ENCODE measurements at regions not wholly inside any gene's neighbourhood (a gene's known extent, or its start where the extent isn't known, plus 50 kb on each side); places are given as distances from the start of the nearest gene placed in this dataset.

DNA sequence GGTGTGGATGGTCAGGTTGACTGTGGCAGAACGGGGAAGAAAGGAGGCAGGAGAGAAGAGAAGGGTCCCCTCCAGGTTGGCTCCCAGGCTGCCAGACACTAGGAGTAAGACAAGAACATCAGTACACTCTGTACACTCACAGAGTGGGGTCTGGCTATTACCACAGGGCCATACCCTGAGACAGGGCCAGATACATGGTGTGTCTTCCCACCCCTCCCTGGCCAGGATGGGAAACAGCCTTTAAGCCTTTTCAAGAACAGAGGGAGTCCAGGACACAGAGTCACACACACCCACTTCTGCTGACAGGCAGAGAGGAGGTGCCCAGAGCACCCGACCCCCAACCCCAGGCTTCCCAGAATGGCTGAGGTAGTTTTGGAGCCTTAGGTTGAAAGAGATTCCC, 99.4 kb downstream of the LITAF start:
- no peak overlapping the region for H3K4me2 ChIP-seq
- H3K36me3 ChIP-seq (ENCODE audit: low read depth) = no peaks in the 10 kb centered on the region
- no peak overlapping the region for H2AFZ ChIP-seq
- ChIA-PET POLR2A (ENCODE audit: unreplicated experiment) (no interaction called here), CTCF (no interaction called here)
- no peaks in the 10 kb centered on the region for H3K79me2 ChIP-seq (ENCODE audit: low read depth)
- no peaks in the 10 kb centered on the region for H3K9me2 ChIP-seq (ENCODE audit: insufficient read depth)
- H4K20me1 ChIP-seq (ENCODE audit: insufficient read depth) = no peaks in the 10 kb centered on the region
- no peaks in the 10 kb centered on the region for H3K4me1 ChIP-seq (replicated peaks; ENCODE audit: insufficient read depth)
- H3K4me3 ChIP-seq = no peak overlapping the region
- peaks cover 5% of the 10 kb centered on the region; the same call in 1 of the 2 replicates for H3K9me3 ChIP-seq (ENCODE audit: insufficient read depth, low read depth)
- TF ChIP-seq, protein P1, sequence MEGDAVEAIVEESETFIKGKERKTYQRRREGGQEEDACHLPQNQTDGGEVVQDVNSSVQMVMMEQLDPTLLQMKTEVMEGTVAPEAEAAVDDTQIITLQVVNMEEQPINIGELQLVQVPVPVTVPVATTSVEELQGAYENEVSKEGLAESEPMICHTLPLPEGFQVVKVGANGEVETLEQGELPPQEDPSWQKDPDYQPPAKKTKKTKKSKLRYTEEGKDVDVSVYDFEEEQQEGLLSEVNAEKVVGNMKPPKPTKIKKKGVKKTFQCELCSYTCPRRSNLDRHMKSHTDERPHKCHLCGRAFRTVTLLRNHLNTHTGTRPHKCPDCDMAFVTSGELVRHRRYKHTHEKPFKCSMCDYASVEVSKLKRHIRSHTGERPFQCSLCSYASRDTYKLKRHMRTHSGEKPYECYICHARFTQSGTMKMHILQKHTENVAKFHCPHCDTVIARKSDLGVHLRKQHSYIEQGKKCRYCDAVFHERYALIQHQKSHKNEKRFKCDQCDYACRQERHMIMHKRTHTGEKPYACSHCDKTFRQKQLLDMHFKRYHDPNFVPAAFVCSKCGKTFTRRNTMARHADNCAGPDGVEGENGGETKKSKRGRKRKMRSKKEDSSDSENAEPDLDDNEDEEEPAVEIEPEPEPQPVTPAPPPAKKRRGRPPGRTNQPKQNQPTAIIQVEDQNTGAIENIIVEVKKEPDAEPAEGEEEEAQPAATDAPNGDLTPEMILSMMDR (conservative IDR thresholded peaks at IDR 0.05) = no peak
- no peak for TF ChIP-seq EZH2 (IDR thresholded peaks at IDR 0.05; ENCODE audit: low read depth)
- H3F3A ChIP-seq (ENCODE audit: insufficient read depth, low read depth) = no peaks in the 10 kb centered on the region
- no peaks in the 10 kb centered on the region for H3K27me3 ChIP-seq (ENCODE audit: insufficient read depth, low read depth)
- intact Hi-C loops (cut with micrococcal nuclease; ENCODE audit: unreplicated experiment) = no loop called here
- no TSS peak for BruUV-seq (replicated peaks)
- H3K27ac ChIP-seq = no peak overlapping the region
- no peak for DNase-seq

DNA sequence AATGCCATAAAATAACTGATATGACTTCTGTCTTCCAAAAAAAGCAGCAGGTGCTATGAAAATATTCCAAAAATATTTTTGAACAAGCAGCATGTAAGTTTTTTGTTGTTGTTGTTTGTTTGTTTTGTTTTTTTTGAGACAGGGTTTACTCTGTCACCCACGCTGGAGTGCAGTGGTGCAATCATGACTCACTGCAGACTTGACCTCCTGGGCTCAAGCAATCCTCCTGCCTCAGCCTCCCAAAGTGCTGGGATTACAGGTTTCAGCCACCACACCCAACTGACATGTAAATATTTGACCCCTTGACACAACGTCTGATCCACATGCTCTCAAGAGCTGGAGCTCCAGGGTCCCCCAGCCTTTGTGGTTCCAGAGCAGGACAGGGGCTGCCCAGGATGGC, 98.4 kb downstream of the LITAF start:
- no peaks in the 10 kb centered on the region for H3F3A ChIP-seq (ENCODE audit: insufficient read depth, low read depth)
- H3K27me3 ChIP-seq (ENCODE audit: insufficient read depth, low read depth) = no peaks in the 10 kb centered on the region
- TF ChIP-seq EZH2 (IDR thresholded peaks at IDR 0.05; ENCODE audit: low read depth) = no peak
- TF ChIP-seq, protein P1 (conservative IDR thresholded peaks at IDR 0.05) = no peak
- POLR2A ChIA-PET (ENCODE audit: unreplicated experiment) = no interaction called here
- H3K9me3 ChIP-seq (ENCODE audit: insufficient read depth, low read depth) = peaks cover 5% of the 10 kb centered on the region; the same call in 1 of the 2 replicates
- no peak for DNase-seq
- H4K20me1 ChIP-seq (ENCODE audit: insufficient read depth) = no peaks in the 10 kb centered on the region
- no peak overlapping the region for H3K4me3 ChIP-seq
- no peak overlapping the region for H3K27ac ChIP-seq
- H2AFZ ChIP-seq = no peak overlapping the region
- intact Hi-C loops (cut with micrococcal nuclease; ENCODE audit: unreplicated experiment) = no loop called here
- no peaks in the 10 kb centered on the region for H3K9me2 ChIP-seq (ENCODE audit: insufficient read depth)
- no peaks in the 10 kb centered on the region for H3K4me1 ChIP-seq (replicated peaks; ENCODE audit: insufficient read depth)
- H3K79me2 ChIP-seq (ENCODE audit: low read depth) = no peaks in the 10 kb centered on the region
- no peaks in the 10 kb centered on the region for H3K36me3 ChIP-seq (ENCODE audit: low read depth)
- no TSS peak for BruUV-seq (replicated peaks)
- CTCF ChIA-PET = no interaction called here
- H3K4me2 ChIP-seq = no peak overlapping the region

DNA sequence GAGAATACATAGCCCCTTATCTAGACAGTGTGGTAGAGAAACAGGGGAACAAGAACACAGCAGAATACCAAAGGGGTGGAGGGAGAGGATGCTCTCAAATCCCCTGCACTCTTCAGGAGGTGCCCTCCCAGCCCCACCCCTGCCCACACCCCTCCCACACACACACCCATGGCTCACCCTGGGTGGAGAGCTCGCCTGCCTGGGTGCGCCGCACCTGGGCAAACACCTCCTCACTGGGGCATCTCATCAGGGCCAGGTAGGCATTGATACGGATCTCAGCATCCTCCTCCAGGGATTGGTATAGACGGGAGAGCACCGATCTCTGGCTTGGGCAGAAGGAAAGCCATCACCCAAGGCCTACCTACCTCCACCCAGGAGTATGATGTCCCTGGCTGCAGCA, 95.2 kb downstream of the LITAF start:
- H4K20me1 ChIP-seq (ENCODE audit: insufficient read depth) = no peaks in the 10 kb centered on the region
- H3K4me3 ChIP-seq = no peak overlapping the region
- H3K27me3 ChIP-seq (ENCODE audit: insufficient read depth, low read depth) = no peaks in the 10 kb centered on the region
- ChIA-PET CTCF (no interaction called here), POLR2A (ENCODE audit: unreplicated experiment) (no interaction called here)
- H3K79me2 ChIP-seq (ENCODE audit: low read depth) = no peaks in the 10 kb centered on the region
- no peak overlapping the region for H2AFZ ChIP-seq
- H3F3A ChIP-seq (ENCODE audit: insufficient read depth, low read depth) = peaks cover 4% of the 10 kb centered on the region; the same call in 1 of the 2 replicates
- DNase-seq = no peak
- no peak overlapping the region for H3K4me2 ChIP-seq
- no peak overlapping the region for H3K27ac ChIP-seq
- H3K4me1 ChIP-seq (replicated peaks; ENCODE audit: insufficient read depth) = peaks cover 3% of the 10 kb centered on the region
- no peak for TF ChIP-seq EZH2 (IDR thresholded peaks at IDR 0.05; ENCODE audit: low read depth)
- TF ChIP-seq, protein P1 (conservative IDR thresholded peaks at IDR 0.05) = no peak
- BruUV-seq (replicated peaks) = no TSS peak
- intact Hi-C loops (cut with micrococcal nuclease; ENCODE audit: unreplicated experiment) = loop anchor here (10.0 kb wide), 1 partner anchor 57 kb away; no protein-coding TSS in a partner anchor
- no peaks in the 10 kb centered on the region for H3K36me3 ChIP-seq (ENCODE audit: low read depth)
- H3K9me3 ChIP-seq (ENCODE audit: insufficient read depth, low read depth) = peaks cover 5% of the 10 kb centered on the region; the same call in 1 of the 2 replicates
- H3K9me2 ChIP-seq (ENCODE audit: insufficient read depth) = no peaks in the 10 kb centered on the region

Data from PC-9 (cell line).